NCI-H2107 (cell line): ENCODE measurements at regions not wholly inside any gene's neighbourhood (a gene's known extent, or its start where the extent isn't known, plus 50 kb on each side); places are given as distances from the start of the nearest gene placed in this dataset.
"Not testable (repeated sequence)": the region's sequence is repeated elsewhere in the genome, so short reads cannot be mapped to it uniquely, and the experiment has no call there.

ENCODE experiments used
- DNase-seq: peaks from one replicate; lab custom pipeline; 2025; lab: John Stamatoyannopoulos, UW

DNA sequence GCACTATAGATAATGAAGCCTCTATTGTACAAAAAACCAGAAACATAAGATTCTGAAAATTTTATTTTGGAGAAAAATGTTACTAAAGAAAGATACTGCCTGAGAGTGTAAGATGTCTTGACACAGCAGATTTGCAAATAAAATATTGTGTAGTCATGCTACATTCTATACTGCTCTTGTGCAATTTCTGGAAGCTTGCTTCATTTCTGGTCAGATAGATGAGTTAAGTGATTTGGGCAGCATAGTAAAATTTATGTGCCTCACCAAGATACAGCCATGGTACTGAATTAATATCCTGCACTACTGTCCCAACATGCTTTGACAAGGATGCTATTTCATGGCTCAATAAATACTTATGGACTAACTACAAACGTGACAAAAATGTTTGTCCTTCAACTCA lies 55.1 kb upstream of the STARD13 start:
- no peak for DNase-seq

DNA sequence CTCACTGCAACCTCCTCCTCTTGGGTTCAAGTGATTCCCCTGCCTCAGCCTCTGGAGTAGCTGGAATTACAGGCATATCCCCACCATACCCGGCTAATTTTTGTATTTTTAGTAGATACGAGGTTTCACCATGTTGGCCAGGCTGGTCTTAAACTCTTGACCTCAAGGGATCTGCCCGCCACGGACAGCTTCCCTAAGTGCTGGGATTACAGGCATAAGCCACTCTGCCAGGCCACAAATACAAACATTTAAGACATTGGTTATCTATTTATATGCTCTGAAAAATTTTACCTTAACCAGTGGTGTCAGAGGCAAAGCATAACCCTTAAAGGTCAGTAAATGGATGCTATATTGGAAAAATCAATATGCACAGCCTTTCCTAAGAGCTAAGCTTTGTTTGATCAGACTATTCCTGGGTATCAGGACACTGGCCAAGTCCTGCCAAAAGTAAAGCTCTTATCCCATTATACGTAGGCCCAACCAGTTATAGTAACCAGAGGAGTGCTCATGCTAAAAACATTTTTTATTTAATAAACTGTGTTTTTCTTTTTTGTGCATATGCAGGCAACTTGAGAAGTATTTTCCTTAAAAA lies 56.4 kb upstream of the STARD13 start:
- DNase-seq: no peak

- no peak for DNase-seq
Measured at GRCh38 chr13:33345842-33346241, 60.3 kb upstream of the STARD13 start.

DNA sequence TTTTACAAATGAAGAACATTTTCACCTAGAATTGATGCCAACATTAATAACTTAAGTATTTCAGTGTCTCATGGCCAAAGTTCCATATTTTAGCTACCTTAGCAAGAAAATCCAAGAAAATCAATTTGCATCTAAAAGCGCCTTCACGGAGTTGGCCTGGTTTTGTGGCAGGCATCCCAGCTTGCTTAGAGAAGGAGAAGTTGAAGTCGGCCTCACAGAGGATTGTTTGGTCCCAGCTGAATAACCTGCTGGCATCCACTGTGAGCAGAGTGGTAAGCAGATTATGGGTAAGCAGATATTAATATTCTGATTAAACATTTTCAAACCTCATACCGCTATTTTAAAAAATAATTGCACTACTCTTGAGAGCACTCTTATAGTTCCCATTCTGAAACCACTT lies 62.3 kb upstream of the STARD13 start:
- DNase-seq: no peak

DNA sequence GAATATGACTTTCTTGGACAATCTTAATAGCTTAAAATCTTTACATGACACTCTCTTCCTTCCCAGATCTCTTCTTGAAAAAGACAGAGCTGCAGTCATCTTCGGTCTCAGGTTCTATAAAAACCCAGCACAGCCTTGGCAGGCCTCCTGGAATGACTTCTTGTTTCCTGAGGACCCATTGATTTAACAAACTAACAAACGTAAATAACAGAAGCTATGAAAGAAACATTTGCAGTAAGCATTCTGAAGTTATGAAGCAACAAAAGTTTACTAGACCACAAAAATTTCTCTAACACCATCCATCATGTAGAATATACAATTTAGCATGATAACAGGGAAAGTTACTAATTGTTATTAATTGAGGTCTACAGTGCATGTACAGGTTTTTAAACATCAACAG lies 62.8 kb upstream of the STARD13 start:
- no peak for DNase-seq

GRCh38 chr13:33349288-33349985 lies 63.9 kb upstream of the STARD13 start:
- DNase-seq: no peak

- DNase-seq: no peak
Measured at GRCh38 chr13:33349986-33350826, 64.7 kb upstream of the STARD13 start.

DNA sequence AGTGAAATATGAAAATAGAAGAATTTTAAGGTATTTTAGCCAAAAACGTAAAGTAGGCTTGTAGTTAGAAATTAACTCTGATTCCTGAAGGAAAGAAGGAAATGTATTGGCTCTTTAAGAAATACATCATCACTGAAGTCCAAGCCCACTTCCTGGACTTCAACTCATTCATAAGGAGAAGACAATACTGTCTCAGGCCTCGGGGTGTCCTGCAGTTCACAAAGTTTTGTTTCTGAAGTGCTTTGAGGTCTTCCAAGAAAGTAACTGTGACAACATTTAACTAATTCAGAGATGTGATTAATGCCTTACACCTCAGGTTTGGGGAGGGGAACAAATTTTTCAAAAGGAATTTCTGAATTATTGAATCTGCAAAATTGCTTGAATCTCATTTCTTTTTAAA lies 65.8 kb upstream of the STARD13 start:
- DNase-seq: no peak

DNA sequence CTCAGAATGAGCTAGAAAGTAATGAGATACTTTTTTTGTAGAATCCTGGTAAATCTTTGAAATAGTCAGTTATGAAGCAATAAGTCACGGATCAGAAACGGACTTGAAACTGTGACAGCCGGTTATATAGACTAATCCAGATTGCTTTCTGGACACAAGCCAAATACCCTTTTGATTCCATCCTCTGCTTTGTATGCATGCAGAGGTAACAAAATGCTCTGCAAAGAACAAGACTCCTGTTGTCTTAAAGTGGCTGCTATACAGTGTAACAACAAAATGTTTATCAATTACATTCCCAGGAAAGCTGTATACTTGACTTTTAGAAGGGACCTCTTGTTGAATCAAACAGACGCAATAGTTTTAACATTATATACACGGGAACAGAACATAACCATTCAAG lies 66.5 kb upstream of the STARD13 start:
- no peak for DNase-seq

DNA sequence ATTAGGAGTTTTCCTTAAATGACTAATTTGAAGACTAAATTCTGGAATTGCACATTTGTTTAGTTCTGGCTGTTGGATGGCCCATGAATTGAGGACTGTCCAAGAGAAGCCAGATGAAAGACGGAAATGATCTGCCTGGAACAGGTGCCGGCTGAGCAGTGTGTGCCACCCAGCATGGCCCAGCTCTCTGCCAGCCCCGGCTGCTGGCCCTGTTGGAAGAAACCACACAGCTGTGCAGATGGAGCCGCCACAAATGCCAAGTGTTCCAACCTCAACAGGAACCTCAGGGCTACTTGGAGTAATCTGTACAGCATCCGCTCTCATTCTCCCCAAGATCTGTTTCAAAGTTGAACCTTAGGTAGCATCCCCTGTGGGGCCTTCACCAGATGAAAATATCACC lies 67.0 kb upstream of the STARD13 start:
- DNase-seq: no peak

DNA sequence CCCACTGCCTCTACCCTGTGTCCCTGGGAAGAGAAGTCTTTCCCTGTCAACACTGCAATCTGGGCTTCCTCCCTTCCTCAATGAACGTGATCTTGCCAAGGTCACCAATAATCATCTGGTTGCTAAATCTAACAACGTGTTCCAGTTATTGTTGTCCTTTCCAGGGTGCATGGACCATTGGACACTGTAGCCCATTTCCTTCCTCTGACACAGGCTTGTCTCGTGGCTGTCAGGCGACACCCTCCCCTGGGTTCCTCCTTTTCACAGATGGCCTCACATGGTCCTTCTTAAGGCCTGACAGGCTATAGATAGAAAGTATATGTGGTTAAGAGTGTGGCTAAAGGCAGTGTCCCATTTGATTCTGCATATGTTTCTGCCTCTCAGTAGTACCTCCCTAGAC lies 67.7 kb upstream of the STARD13 start:
- no peak for DNase-seq

DNA sequence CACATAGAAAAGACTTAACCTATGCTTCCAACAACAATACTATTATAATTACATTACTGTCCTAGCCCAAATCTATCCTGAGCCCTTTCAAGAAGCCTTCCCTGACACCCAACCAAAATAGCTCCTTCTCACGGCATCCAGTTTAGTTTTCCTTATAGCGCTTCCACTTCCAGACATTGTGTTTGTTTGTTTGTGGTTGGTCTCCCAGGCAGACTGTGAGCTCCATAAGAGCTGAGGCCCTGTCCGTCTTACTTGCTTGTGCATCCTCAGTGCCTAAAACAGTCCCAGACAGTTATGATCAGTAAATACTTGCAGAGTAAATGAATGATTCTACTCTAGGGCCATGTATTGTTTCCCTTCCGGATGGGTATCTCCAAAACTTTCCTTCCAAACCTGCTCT lies 68.1 kb upstream of the STARD13 start:
- DNase-seq: no peak

DNA sequence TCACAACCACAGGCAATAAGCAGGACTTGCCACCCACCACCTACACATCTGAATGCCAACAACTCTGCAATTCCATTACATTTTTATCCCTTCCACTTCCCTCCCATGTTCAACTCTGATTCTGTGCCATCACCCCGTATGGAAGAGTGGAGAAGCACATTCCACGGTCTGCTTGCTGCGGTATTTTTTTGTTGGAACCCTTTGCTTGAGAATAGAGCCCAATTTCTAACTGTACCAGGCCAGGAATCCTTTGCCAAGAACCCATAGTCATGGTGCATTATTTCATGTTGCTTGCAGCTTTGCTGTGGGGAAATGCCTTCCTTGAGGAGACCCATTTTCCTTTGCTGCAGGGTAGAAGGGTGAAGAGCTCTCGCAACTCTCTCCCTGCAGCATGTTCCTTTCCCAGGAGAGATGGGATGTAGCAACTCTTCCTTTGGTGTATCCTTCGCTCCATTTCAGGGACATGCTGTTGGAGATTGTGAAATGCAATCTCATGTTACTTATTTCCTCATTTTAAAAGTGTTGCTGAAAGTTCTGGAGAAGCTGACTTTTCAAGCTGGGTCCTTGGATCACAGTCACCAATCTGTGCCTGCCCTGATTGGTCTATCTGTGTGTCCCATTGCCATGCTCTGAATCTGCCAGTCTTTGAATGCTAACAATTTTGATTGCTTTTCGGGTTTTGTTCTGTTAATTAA lies 69.8 kb upstream of the STARD13 start:
- no peak for DNase-seq

DNA sequence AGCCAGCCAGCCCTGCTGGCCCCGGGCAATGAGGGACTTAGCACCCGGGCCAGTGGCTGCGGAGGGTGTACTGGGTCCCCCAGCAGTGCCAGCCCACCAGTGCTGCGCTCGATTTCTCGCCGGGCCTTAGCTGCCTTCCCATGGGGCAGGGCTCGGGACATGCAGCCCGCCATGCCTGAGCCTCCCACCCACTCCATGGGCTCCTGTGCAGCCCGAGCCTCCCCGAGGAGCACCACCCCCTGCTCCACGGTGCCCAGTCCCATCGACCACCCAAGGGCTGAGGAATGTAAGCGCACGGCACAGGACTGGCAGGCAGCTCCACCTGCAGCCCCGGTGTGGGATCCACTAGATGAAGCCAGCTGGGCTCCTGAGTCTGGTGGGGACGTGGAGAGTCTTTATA lies 72.5 kb upstream of the STARD13 start:
- DNase-seq: not testable (repeated sequence)

- no peak for DNase-seq
Measured at GRCh38 chr13:33362986-33363727, 77.6 kb upstream of the STARD13 start.

DNA sequence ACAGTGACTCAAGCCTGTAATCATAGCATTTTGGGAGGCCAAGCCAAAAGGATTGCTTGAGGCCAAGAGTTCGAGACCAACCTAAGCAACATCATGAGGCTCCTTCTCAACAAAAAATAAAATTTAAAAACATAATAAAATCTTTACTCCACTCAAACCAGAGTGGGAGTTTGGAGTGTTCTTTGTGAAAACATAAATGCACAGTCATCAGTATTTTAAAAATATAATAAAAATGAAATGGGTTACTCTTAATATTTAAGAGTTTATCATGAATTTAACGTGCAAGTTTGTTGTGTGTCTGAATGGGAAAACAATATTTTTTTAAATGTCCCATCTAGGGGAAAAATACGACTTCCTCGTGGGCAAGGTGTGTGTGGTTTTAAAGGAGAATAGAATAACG lies 78.6 kb upstream of the STARD13 start:
- DNase-seq: no peak

GRCh38 chr13:33366469-33367062 lies 81.0 kb upstream of the STARD13 start:
- no peak for DNase-seq

- DNase-seq: no peak
Measured at GRCh38 chr13:33367171-33367895, 81.8 kb upstream of the STARD13 start.

GRCh38 chr13:33367926-33368325 lies 82.4 kb upstream of the STARD13 start:
- DNase-seq: no peak

DNA sequence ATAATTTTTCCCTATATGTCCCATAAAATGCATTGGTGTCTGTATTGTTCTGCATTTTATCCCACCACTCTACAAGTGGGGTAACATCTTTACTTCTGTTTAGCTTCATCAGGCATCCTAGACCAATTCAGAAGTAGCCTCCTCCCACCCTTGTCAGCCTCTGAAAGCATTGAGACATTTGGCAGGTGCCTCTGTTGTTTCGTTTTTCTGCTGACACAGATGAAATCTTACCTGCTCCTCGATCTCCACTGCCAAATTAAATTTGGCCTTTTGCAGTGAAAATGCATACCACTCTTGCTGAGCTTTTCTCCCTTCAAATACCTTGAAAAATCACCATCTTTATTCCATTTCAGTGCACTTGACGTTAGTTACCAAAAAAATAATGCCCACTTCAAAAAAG lies 83.5 kb upstream of the STARD13 start:
- DNase-seq: no peak
